Colonic mucosa (tissue), 4 donors: ENCODE measurements at regions not wholly inside any gene's neighbourhood (a gene's known extent, or its start where the extent isn't known, plus 50 kb on each side); places are given as distances from the start of the nearest gene placed in this dataset.

Experiments
- DNase-seq: peaks from one replicate; pipeline ENCODE4 v3.0.0-alpha.2; 2020
- H3K27ac ChIP-seq: fragments of 200-600 bp; one replicate; pipeline ENCODE4 v1.8.0; 2021
- H3K27me3 ChIP-seq: fragments of 200-600 bp; one replicate; pipeline ENCODE4 v1.8.0; 2021
- H3K36me3 ChIP-seq: fragments of 200-600 bp; one replicate; pipeline ENCODE4 v1.8.0; 2021
- H3K4me1 ChIP-seq: fragments of 200-600 bp; one replicate; pipeline ENCODE4 v1.8.0; 2021; ENCODE audit warnings: mild to moderate bottlenecking
- H3K4me3 ChIP-seq: fragments of 200-600 bp; one replicate; pipeline ENCODE4 v1.8.0; 2021
- H3K9ac ChIP-seq, 2 donors: one replicate each; pipeline ENCODE4 v1.7.0; 2013; ENCODE audit warnings: control low read depth in 2 of 2, low read depth in 2 of 2, low read length in 2 of 2
- H3K9me3 ChIP-seq: fragments of 200-600 bp; one replicate; pipeline ENCODE4 v1.8.0; 2021
- CTCF ChIP-seq: fragments of 200-600 bp; IDR thresholded peaks from one replicate; pipeline ENCODE4 v1.8.0; 2022; ENCODE audit warnings: antibody characterized with exemption, mild to moderate bottlenecking
- intact Hi-C: fragments of 100-400 bp; cut with DNase I; formaldehyde crosslinking; loops from one replicate; pipeline ENCODE4 v1.14.1; 2022
- donor health status: healthy.
- donor health status: DM: no; HTN: no; CAD: no.
- donor health status: DM: no; HTN: no; CAD: no.

GRCh38 chr1:79310609-79311008 lies 304.1 kb upstream of the ADGRL4 start:
- H3K36me3 ChIP-seq = no peaks in the 10 kb centered on the region

GRCh38 chr1:79304131-79304530 lies 297.6 kb upstream of the ADGRL4 start:
- no peak for TF ChIP-seq CTCF
- no peaks in the 10 kb centered on the region for H3K9me3 ChIP-seq
- intact Hi-C loops = no loop called here

More at GRCh38 chr1:79310609-79311008, 304.1 kb upstream of the ADGRL4 start:
- no peaks in the 10 kb centered on the region for H3K4me1 ChIP-seq
- H3K27me3 ChIP-seq = no peaks in the 10 kb centered on the region
- H3K27ac ChIP-seq = no peak overlapping the region
- no peak overlapping the region for H3K4me3 ChIP-seq
- no peaks in the 10 kb centered on the region for H3K9me3 ChIP-seq
- no peak for DNase-seq
- no peak overlapping the region for H3K9ac ChIP-seq
- intact Hi-C loops = no loop called here
- TF ChIP-seq CTCF = no peak

GRCh38 chr1:79303040-79303439 lies 296.5 kb upstream of the ADGRL4 start:
- Histone ChIP-seq H3K4me3 (no peak overlapping the region), H3K9ac (no peak overlapping the region), H3K36me3 (no peaks in the 10 kb centered on the region), H3K9me3 (no peaks in the 10 kb centered on the region), H3K4me1 (no peaks in the 10 kb centered on the region), H3K27me3 (no peaks in the 10 kb centered on the region), H3K27ac (no peak overlapping the region)
- TF ChIP-seq CTCF = no peak
- intact Hi-C loops = no loop called here
- DNase-seq = no peak

More at GRCh38 chr1:79304131-79304530, 297.6 kb upstream of the ADGRL4 start:
- Histone ChIP-seq H3K27me3 (no peaks in the 10 kb centered on the region), H3K36me3 (no peaks in the 10 kb centered on the region), H3K4me1 (no peaks in the 10 kb centered on the region), H3K27ac (no peak overlapping the region), H3K9ac (no peak overlapping the region), H3K4me3 (no peak overlapping the region)
- no peak for DNase-seq

- no peak for DNase-seq
- no peak overlapping the region for H3K27ac ChIP-seq
- H3K4me3 ChIP-seq = no peak overlapping the region
- no peaks in the 10 kb centered on the region for H3K9me3 ChIP-seq
- H3K27me3 ChIP-seq = no peaks in the 10 kb centered on the region
- H3K36me3 ChIP-seq = no peaks in the 10 kb centered on the region
- H3K9ac ChIP-seq = no peak overlapping the region
- intact Hi-C loops = no loop called here
- no peak for TF ChIP-seq CTCF
- no peaks in the 10 kb centered on the region for H3K4me1 ChIP-seq
Measured at GRCh38 chr1:79302380-79302930, 295.9 kb upstream of the ADGRL4 start.

GRCh38 chr1:79295967-79296366 lies 289.4 kb upstream of the ADGRL4 start:
- H3K27me3 ChIP-seq = no peaks in the 10 kb centered on the region

More at GRCh38 chr1:79295967-79296366, 289.4 kb upstream of the ADGRL4 start:
- Histone ChIP-seq H3K27ac (no peak overlapping the region), H3K9me3 (no peaks in the 10 kb centered on the region), H3K9ac (no peak overlapping the region), H3K4me1 (no peaks in the 10 kb centered on the region), H3K4me3 (no peak overlapping the region), H3K36me3 (no peaks in the 10 kb centered on the region)
- DNase-seq = no peak
- no peak for TF ChIP-seq CTCF
- intact Hi-C loops = no loop called here
